ENCODE measurements at regions not wholly inside any gene's neighbourhood (a gene's known extent, or its start where the extent isn't known, plus 50 kb on each side); places are given as distances from the start of the nearest gene placed in this dataset.

- no peak for TF ChIP-seq RARB (CRISPR knock-in tag; IDR thresholded peaks at IDR 0.05)
- no peak for TF ChIP-seq ARNTL (CRISPR knock-in tag; IDR thresholded peaks at IDR 0.05; ENCODE audit: borderline replicate concordance, low read depth)
- TF ChIP-seq TOX (CRISPR knock-in tag; IDR thresholded peaks at IDR 0.05; ENCODE audit: borderline replicate concordance): no peak
- no peak for TF ChIP-seq ZC3H10 (CRISPR knock-in tag; IDR thresholded peaks at IDR 0.05)
- TF ChIP-seq SNAI2 (CRISPR knock-in tag; IDR thresholded peaks at IDR 0.05): no peak
- TF ChIP-seq ESRRG (CRISPR knock-in tag; IDR thresholded peaks at IDR 0.05): no peak
- no peak for TF ChIP-seq BACH2 (CRISPR knock-in tag; IDR thresholded peaks at IDR 0.05; ENCODE audit: borderline replicate concordance)
- TF ChIP-seq ZFP30 (CRISPR knock-in tag; IDR thresholded peaks at IDR 0.05): no peak
- no peak for TF ChIP-seq PATZ1 (CRISPR knock-in tag; IDR thresholded peaks at IDR 0.05; ENCODE audit: borderline replicate concordance)
- TF ChIP-seq GLIS3 (CRISPR knock-in tag; IDR thresholded peaks at IDR 0.05): no peak
- TF ChIP-seq ZNF565 (CRISPR knock-in tag; conservative IDR thresholded peaks at IDR 0.05; ENCODE audit: low read depth): no peak
- no peak for TF ChIP-seq TSHZ2 (CRISPR knock-in tag; IDR thresholded peaks at IDR 0.05)
- no peak for TF ChIP-seq ZFP3 (CRISPR knock-in tag; IDR thresholded peaks at IDR 0.05)
Observed at GRCh38 chr20:4369119-4369797, 120.2 kb upstream of the ADRA1D start.
